ENCODE measurements at regions not wholly inside any gene's neighbourhood (a gene's known extent, or its start where the extent isn't known, plus 50 kb on each side); places are given as distances from the start of the nearest gene placed in this dataset.
A peak's percentile ranks its signal among the peaks of the same experiment; 100 is the strongest.

DNA sequence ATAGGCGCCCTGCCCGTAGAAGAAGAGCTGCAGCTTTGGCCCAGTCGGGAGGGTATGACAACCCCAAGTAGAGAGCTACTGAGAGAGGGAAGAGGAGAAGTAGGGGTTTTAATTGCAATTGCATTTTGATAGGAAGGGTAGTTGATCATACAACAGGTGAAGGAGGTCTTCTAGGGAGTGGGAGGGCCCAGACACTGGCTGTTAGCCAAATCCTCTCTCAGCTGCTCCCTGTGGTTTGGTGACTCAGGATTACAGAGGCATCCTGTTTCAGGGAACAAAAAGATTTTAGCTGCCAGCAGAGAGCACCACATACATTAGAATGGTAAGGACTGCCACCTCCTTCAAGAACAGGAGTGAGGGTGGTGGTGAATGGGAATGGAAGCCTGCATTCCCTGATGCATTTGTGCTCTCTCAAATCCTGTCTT is 408.9 kb upstream of the THBS1 start (continued):
- TF ChIP-seq BRCA1 (IDR thresholded peaks at IDR 0.05; ENCODE audit: low read depth, low read length) (no peak), CTCF (IDR thresholded peaks at IDR 0.05; ENCODE audit: control extremely low read depth in 1 of 3, insufficient read depth in 1 of 3, low read depth in 1 of 3, low read length in 3 of 3) (peak in 2 of 3 experiments; percentile 66 to 70; a peak in 3 of 4 replicates), ZNF274 (IDR thresholded peaks at IDR 0.05; ENCODE audit: borderline replicate concordance, extremely low read depth, low read length) (no peak), RAD21 (IDR thresholded peaks at IDR 0.05 in 1 of 2, conservative IDR thresholded peaks at IDR 0.05 in 1 of 2; ENCODE audit: low read depth in 2 of 2, low read length in 2 of 2) (peak; percentile 92 to 95), TBP (IDR thresholded peaks at IDR 0.05; ENCODE audit: low read depth, low read length) (0 out of 2 replicates have a peak, but pooled peaks have one; percentile 22), SIRT6 (IDR thresholded peaks at IDR 0.05; ENCODE audit: low read length) (no peak), POLR2AphosphoS5 (IDR thresholded peaks at IDR 0.05; ENCODE audit: low read depth, low read length) (peak; percentile 56; the same call in 1 of the 2 replicates), SIN3A (conservative IDR thresholded peaks at IDR 0.05 in 1 of 2, IDR thresholded peaks at IDR 0.05 in 1 of 2; ENCODE audit: low read depth in 1 of 2, low read length in 2 of 2) (no peak), TAF1 (IDR thresholded peaks at IDR 0.05; ENCODE audit: low read depth, low read length) (0 out of 2 replicates have a peak, but pooled peaks have one; percentile 44), KDM5A (IDR thresholded peaks at IDR 0.05; ENCODE audit: low read length) (no peak), BCL11A (IDR thresholded peaks at IDR 0.05; ENCODE audit: low read depth in 2 of 2, low read length in 2 of 2) (no peak)
